ENCODE measurements at regions not wholly inside any gene's neighbourhood (a gene's known extent, or its start where the extent isn't known, plus 50 kb on each side); places are given as distances from the start of the nearest gene placed in this dataset.

DNA sequence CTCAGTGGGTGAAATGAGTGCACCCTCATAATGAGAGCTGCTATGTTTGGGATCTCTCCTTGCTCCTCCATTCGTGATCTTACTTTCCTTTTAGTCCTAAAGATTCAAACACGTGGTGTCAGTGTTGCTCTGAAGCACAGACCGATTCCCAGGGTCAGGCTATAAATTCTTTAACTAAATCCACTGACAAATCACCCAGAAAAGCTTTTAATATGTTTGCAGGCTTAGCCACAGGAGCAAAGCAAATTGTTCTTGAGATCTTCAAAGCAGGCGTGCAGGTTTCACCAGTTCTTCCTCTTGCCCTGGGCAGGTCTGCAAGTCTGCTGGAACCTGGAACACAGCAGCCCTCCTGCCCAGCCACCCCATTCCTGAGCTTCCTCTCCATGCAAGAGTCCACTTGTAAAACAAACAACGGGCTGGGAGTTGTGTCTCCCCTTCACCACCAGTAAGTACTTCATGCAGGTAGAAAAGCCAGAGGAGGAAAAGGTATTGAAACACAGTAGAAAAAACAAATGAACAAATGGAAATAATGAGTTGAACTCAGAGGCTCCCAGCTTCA is 70.1 kb upstream of the ENPP6 start:
- peak; percentile 51 for DNase-seq
- peak overlapping the region; percentile 68 for H3K4me2 ChIP-seq (ENCODE audit: low read depth, low read length, poor library complexity, severe bottlenecking)
- H3K79me2 ChIP-seq (ENCODE audit: low read length) = no peaks in the 10 kb centered on the region
- H4K20me1 ChIP-seq (ENCODE audit: insufficient read depth, low read depth, low read length) = no peaks in the 10 kb centered on the region
- H3K9me2 ChIP-seq (replicated peaks; ENCODE audit: insufficient read depth, low read length) = no peaks in the 10 kb centered on the region
- H3K4me1 ChIP-seq (ENCODE audit: low read length) = peaks cover 61% of the 10 kb centered on the region
- peak overlapping the region; percentile 92 for H3K27ac ChIP-seq (ENCODE audit: low read length)
- peak overlapping the region; percentile 26; the same call in 1 of the 2 replicates for H2AFZ ChIP-seq (ENCODE audit: low read length)
- H3K9ac ChIP-seq (ENCODE audit: low read length) = peak overlapping the region; percentile 65
- H3K36me3 ChIP-seq (ENCODE audit: insufficient read depth, low read length) = no peaks in the 10 kb centered on the region
- no peaks in the 10 kb centered on the region for H3K9me3 ChIP-seq (ENCODE audit: low read length)
- no peaks in the 10 kb centered on the region for H3K27me3 ChIP-seq (ENCODE audit: low read length)
- H3K4me3 ChIP-seq (ENCODE audit: low read length) = no peak overlapping the region

DNA sequence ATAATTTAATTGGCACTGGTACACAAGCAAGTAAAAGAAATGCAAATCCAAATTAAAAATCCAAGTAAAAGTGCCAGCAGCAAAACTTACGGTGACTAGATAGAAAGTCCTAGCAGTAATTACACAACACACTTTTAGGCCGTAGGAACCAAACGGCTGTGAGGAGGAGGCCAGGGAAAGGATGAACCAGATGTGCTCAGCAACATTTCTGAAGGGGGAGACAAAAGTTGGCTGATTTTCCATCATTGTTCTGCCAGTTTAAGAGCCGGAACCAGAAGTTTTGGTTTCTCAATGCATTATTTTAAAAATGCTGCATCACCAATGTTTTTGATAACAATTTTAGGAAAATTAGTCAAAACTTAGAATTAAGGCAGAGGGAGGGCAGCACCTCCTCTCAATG is 68.7 kb upstream of the ENPP6 start:
- no peak for DNase-seq
- H3K79me2 ChIP-seq (ENCODE audit: low read length) = no peaks in the 10 kb centered on the region
- no peak overlapping the region for H2AFZ ChIP-seq (ENCODE audit: low read length)
- H3K9me3 ChIP-seq (ENCODE audit: low read length) = no peaks in the 10 kb centered on the region
- no peak overlapping the region for H3K9ac ChIP-seq (ENCODE audit: low read length)
- no peak overlapping the region for H3K4me3 ChIP-seq (ENCODE audit: low read length)
- H3K9me2 ChIP-seq (replicated peaks; ENCODE audit: insufficient read depth, low read length) = no peaks in the 10 kb centered on the region
- H4K20me1 ChIP-seq (ENCODE audit: insufficient read depth, low read depth, low read length) = no peaks in the 10 kb centered on the region
- no peaks in the 10 kb centered on the region for H3K27me3 ChIP-seq (ENCODE audit: low read length)
- no peak overlapping the region for H3K4me2 ChIP-seq (ENCODE audit: low read depth, low read length, poor library complexity, severe bottlenecking)
- peak overlapping the region; percentile 90 for H3K27ac ChIP-seq (ENCODE audit: low read length)
- H3K4me1 ChIP-seq (ENCODE audit: low read length) = peaks cover 75% of the 10 kb centered on the region
- H3K36me3 ChIP-seq (ENCODE audit: insufficient read depth, low read length) = no peaks in the 10 kb centered on the region

DNA sequence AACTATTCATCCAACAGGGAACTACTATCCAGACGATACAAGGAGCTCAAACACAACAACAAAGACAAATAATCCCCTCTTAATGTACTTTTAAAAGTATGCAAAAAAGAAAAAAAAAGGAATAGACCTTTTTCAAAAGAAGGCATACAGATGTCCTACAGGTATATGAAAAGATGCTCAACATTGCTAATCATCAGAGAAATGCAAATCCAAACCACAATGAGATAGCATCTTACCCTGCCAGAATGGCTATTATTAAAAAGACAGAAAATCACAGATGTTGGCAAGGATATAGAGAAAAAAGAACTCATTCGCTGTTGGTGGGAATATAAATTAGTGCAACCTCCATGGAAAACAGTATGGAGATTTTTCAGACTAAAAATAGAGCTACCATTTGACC is 67.1 kb upstream of the ENPP6 start:
- Histone ChIP-seq H3K4me1 (ENCODE audit: low read length) (peaks cover 88% of the 10 kb centered on the region), H3K36me3 (ENCODE audit: insufficient read depth, low read length) (no peaks in the 10 kb centered on the region), H2AFZ (ENCODE audit: low read length) (no peak overlapping the region), H3K9me2 (replicated peaks; ENCODE audit: insufficient read depth, low read length) (no peaks in the 10 kb centered on the region), H3K27me3 (ENCODE audit: low read length) (no peaks in the 10 kb centered on the region), H4K20me1 (ENCODE audit: insufficient read depth, low read depth, low read length) (no peaks in the 10 kb centered on the region), H3K79me2 (ENCODE audit: low read length) (no peaks in the 10 kb centered on the region), H3K4me3 (ENCODE audit: low read length) (peak overlapping the region; percentile 25; the same call in 1 of the 2 replicates), H3K4me2 (ENCODE audit: low read depth, low read length, poor library complexity, severe bottlenecking) (peak overlapping the region; percentile 50), H3K9ac (ENCODE audit: low read length) (peak overlapping the region; percentile 66), H3K9me3 (ENCODE audit: low read length) (no peaks in the 10 kb centered on the region), H3K27ac (ENCODE audit: low read length) (peak overlapping the region; percentile 90)
- peak; percentile 53 for DNase-seq

DNA sequence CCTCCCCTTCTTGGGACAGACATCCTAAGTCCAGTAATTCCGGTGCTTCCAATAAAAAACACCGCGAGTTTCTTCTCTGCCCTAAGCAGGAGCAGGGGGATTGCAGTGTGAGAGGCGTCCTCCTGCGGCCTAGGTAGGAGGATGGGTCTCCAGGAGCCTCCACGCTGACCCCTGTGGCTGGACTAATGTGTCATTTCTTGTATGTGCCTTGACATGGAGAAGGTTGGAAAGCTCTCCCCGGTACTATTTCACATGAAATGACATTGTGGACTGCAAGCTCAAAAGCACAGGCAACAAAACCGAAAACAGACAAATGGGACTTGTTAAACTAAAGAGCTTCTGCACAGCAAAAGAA is 66.6 kb upstream of the ENPP6 start:
- no peaks in the 10 kb centered on the region for H4K20me1 ChIP-seq (ENCODE audit: insufficient read depth, low read depth, low read length)
- H3K27me3 ChIP-seq (ENCODE audit: low read length) = no peaks in the 10 kb centered on the region
- no peaks in the 10 kb centered on the region for H3K36me3 ChIP-seq (ENCODE audit: insufficient read depth, low read length)
- no peaks in the 10 kb centered on the region for H3K9me3 ChIP-seq (ENCODE audit: low read length)
- H2AFZ ChIP-seq (ENCODE audit: low read length) = peak overlapping the region; percentile 75; the same call in 1 of the 2 replicates
- H3K4me3 ChIP-seq (ENCODE audit: low read length) = peak overlapping the region; percentile 25; the same call in 1 of the 2 replicates
- no peaks in the 10 kb centered on the region for H3K79me2 ChIP-seq (ENCODE audit: low read length)
- H3K4me2 ChIP-seq (ENCODE audit: low read depth, low read length, poor library complexity, severe bottlenecking) = peak overlapping the region; percentile 50
- no peak for DNase-seq
- H3K4me1 ChIP-seq (ENCODE audit: low read length) = peaks cover 88% of the 10 kb centered on the region
- peak overlapping the region; percentile 66 for H3K9ac ChIP-seq (ENCODE audit: low read length)
- peak overlapping the region; percentile 90 for H3K27ac ChIP-seq (ENCODE audit: low read length)
- no peaks in the 10 kb centered on the region for H3K9me2 ChIP-seq (replicated peaks; ENCODE audit: insufficient read depth, low read length)

DNA sequence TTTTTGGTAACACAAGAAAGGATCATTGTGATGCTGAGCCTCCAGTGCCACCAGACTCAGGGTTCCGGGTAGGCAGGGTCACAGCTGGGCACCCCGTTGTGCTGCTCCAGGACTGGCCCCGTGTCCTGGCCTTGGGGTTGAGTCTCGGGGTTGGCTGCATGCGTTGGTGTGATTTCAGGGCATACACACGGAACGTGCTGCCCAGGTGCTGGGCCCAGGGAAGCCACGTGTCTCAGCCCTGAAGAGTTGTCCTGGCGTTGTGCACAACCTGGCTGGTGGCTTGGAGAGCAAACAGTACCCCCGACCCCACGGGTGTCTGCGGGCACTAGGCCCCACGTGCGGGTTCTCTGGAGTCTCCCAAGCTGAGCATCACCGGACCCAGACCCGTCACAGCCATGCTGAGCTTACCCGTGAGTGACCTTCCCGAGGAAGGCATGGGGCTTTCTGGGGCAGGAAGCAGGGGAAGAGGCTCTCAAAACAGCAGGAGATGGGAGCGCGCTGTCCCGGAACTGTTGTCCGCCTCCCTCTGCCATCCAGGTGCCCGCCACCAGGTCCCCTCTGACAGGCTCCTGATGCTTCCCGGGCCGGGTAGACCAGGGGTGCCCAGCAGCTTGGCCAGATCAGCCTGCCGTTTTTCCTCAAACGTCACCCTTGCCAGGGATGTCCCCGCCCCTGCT is 66.1 kb upstream of the ENPP6 start:
- Histone ChIP-seq H3K9me2 (replicated peaks; ENCODE audit: insufficient read depth, low read length) (no peaks in the 10 kb centered on the region), H3K27me3 (ENCODE audit: low read length) (no peaks in the 10 kb centered on the region), H3K9me3 (ENCODE audit: low read length) (no peaks in the 10 kb centered on the region), H3K27ac (ENCODE audit: low read length) (peak overlapping the region; percentile 90), H3K4me1 (ENCODE audit: low read length) (peaks cover 83% of the 10 kb centered on the region), H3K4me2 (ENCODE audit: low read depth, low read length, poor library complexity, severe bottlenecking) (peak overlapping the region; percentile 50), H3K4me3 (ENCODE audit: low read length) (peak overlapping the region; percentile 25; the same call in 1 of the 2 replicates), H2AFZ (ENCODE audit: low read length) (peak overlapping the region; percentile 75; the same call in 1 of the 2 replicates), H3K36me3 (ENCODE audit: insufficient read depth, low read length) (no peaks in the 10 kb centered on the region), H4K20me1 (ENCODE audit: insufficient read depth, low read depth, low read length) (no peaks in the 10 kb centered on the region), H3K79me2 (ENCODE audit: low read length) (no peaks in the 10 kb centered on the region), H3K9ac (ENCODE audit: low read length) (peak overlapping the region; percentile 66)
- DNase-seq = peak; percentile 59

DNA sequence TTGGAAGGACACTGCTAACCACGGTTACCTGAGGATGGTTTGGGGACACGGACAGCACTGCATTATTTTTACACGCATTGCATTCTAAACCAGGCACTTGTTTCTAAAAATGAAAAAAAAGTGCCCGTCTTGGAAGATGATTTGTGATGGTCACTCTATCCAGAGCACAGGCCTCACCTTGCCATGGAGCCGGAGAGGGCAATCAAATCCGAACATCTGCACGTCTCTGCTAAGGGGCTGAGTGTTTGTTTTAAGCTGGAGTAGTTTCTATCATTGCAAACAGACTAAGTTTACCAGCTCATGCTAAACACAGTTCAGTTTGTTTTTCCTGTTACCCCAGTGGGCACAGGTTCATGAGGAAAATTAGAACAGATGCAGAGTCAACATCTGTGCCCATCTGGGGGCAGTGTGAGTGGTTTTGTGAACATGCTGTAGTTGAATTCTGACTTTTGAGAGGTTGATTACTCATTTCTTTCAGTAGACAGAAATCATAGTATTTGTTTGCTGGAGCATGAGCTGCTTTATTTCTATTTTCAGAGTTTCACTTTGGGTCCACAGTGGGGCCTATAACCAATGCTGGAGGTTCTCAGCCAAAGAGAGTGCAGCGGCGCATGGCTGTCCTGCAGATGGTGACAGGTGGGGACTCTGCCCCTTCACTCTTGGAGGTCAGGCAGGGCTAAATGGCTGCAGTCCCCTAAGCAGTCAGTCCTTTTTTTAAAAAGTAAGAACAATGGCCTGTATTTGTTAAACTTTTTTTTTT is 65.4 kb upstream of the ENPP6 start:
- H3K36me3 ChIP-seq (ENCODE audit: insufficient read depth, low read length) = no peaks in the 10 kb centered on the region
- H3K79me2 ChIP-seq (ENCODE audit: low read length) = no peaks in the 10 kb centered on the region
- H3K27ac ChIP-seq (ENCODE audit: low read length) = peak overlapping the region; percentile 90
- peak overlapping the region; percentile 50 for H3K4me2 ChIP-seq (ENCODE audit: low read depth, low read length, poor library complexity, severe bottlenecking)
- no peaks in the 10 kb centered on the region for H3K9me2 ChIP-seq (replicated peaks; ENCODE audit: insufficient read depth, low read length)
- DNase-seq = peak; percentile 69
- H4K20me1 ChIP-seq (ENCODE audit: insufficient read depth, low read depth, low read length) = no peaks in the 10 kb centered on the region
- H3K4me3 ChIP-seq (ENCODE audit: low read length) = peak overlapping the region; percentile 29; the same call in 1 of the 2 replicates
- peak overlapping the region; percentile 75; the same call in 1 of the 2 replicates for H2AFZ ChIP-seq (ENCODE audit: low read length)
- peaks cover 76% of the 10 kb centered on the region for H3K4me1 ChIP-seq (ENCODE audit: low read length)
- peak overlapping the region; percentile 66 for H3K9ac ChIP-seq (ENCODE audit: low read length)
- no peaks in the 10 kb centered on the region for H3K9me3 ChIP-seq (ENCODE audit: low read length)
- no peaks in the 10 kb centered on the region for H3K27me3 ChIP-seq (ENCODE audit: low read length)

DNA sequence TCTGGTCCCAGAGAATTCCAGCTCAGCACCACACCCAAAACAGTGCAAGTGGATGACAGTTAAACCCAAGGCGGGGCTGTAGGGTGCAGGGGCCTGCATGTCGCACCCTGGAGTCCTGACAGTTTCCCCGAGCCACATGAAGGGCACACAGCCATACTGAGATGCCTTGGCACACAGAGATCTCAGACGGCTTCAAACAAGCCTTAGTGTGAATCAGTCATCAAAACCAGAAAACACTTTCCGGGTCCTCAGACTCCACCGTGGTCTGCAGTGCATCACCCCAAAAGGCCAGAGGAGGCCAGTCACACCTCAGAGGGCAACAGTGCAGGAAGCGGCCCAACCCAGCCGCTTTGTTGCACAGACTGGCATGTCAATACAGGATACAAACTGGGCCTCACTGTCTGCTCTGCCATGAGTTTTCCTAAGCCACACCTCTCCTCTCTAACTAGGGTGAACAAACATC is 64.6 kb upstream of the ENPP6 start:
- H3K9me3 ChIP-seq (ENCODE audit: low read length) = no peaks in the 10 kb centered on the region
- no peaks in the 10 kb centered on the region for H3K36me3 ChIP-seq (ENCODE audit: insufficient read depth, low read length)
- H2AFZ ChIP-seq (ENCODE audit: low read length) = peak overlapping the region; percentile 11; the same call in 1 of the 2 replicates
- peak overlapping the region; percentile 50 for H3K4me2 ChIP-seq (ENCODE audit: low read depth, low read length, poor library complexity, severe bottlenecking)
- no peaks in the 10 kb centered on the region for H3K79me2 ChIP-seq (ENCODE audit: low read length)
- DNase-seq = peak; percentile 70
- no peaks in the 10 kb centered on the region for H3K9me2 ChIP-seq (replicated peaks; ENCODE audit: insufficient read depth, low read length)
- peak overlapping the region; percentile 90 for H3K27ac ChIP-seq (ENCODE audit: low read length)
- peaks cover 68% of the 10 kb centered on the region for H3K4me1 ChIP-seq (ENCODE audit: low read length)
- H3K4me3 ChIP-seq (ENCODE audit: low read length) = no peak overlapping the region
- H4K20me1 ChIP-seq (ENCODE audit: insufficient read depth, low read depth, low read length) = no peaks in the 10 kb centered on the region
- peak overlapping the region; percentile 66 for H3K9ac ChIP-seq (ENCODE audit: low read length)
- H3K27me3 ChIP-seq (ENCODE audit: low read length) = no peaks in the 10 kb centered on the region

Measured in Karpas-422 (cell line).